Thyroid gland (tissue), 4 donors: ENCODE measurements at regions not wholly inside any gene's neighbourhood (a gene's known extent, or its start where the extent isn't known, plus 50 kb on each side); places are given as distances from the start of the nearest gene placed in this dataset.

Experiments
- DNase-seq, 2 donors: peaks; one replicate each; pipeline ENCODE4 v3.0.0-alpha.2; 2019
- H3K27ac ChIP-seq, 3 donors: fragments of 200-600 bp; sonication (generic); 1 replicate in 2 of 3; 2 replicates in 1 of 3; pipeline ENCODE4 v1.5.1; 2016 to 2019; ENCODE audit warnings: mild to moderate bottlenecking in 1 of 3, moderate library complexity in 1 of 3
- H3K27me3 ChIP-seq: fragments of 200-600 bp; sonication (generic); one replicate; pipeline ENCODE4 v1.5.1; 2019
- H3K36me3 ChIP-seq, 2 donors: fragments of 200-600 bp; sonication (generic); one replicate each; pipeline ENCODE4 v1.5.1; 2016 to 2019
- H3K4me1 ChIP-seq, 2 donors: fragments of 200-600 bp; sonication (generic); one replicate each; pipeline ENCODE4 v1.5.1; 2017 to 2019
- H3K4me3 ChIP-seq, 3 donors: fragments of 200-600 bp; sonication (generic); replicated peaks in 1 of 3; 1 replicate in 2 of 3; 2 replicates in 1 of 3; pipeline ENCODE4 v1.5.1; 2016; ENCODE audit warnings: mild to moderate bottlenecking in 1 of 3
- H3K9me3 ChIP-seq: fragments of 200-600 bp; sonication (generic); one replicate; pipeline ENCODE4 v1.5.1; 2017
- POLR2A ChIP-seq, 2 donors: fragments of 450-650 bp; IDR thresholded peaks; one replicate each; pipeline ENCODE4 v1.6.1; 2017; ENCODE audit warnings: antibody characterized with exemption in 2 of 2, mild to moderate bottlenecking in 2 of 2, moderate library complexity in 1 of 2
- WGBS, 2 donors: methylation state at CpG; one replicate each; pipeline ENCODE4 v1.1.5; 2017; 5-methylcytosine and 5-hydroxymethylcytosine counted together
- intact Hi-C: fragments of 100-400 bp; cut with DNase I; formaldehyde crosslinking; loops from one replicate; pipeline ENCODE4 v1.15.1; 2023
- TF ChIP-seq, protein P1 (sequence below), 6 experiments: fragments of 200-600 bp in 3 of 6; fragments of 450-650 bp in 3 of 6; sonication (generic) in 3 of 6; IDR thresholded peaks; one replicate each; pipeline ENCODE4 v1.5.1; 2016 to 2019; ENCODE audit warnings: antibody characterized with exemption in 6 of 6, mild to moderate bottlenecking in 2 of 6, inconsistent platforms in 1 of 6, moderate library complexity in 1 of 6

DNA sequence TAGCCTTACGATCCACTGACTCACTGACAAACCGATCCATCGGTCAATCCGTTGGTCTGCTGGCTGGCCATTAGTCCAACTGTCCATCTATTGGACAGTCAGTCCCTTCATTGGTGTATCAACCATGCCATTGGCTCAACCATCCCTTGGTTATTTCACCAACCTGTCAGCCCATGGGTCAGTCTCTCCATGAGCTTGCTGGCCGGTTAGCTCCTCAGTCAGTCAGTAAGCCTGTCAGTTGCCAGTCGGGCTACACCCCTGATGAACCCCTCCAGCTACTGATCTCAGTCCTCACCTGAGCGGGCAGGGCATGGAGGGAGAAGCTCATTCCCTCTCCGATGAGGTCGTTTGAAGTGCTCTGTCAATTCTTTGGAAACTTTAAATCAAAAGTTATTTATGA is 166.5 kb downstream of the FGF18 start:
- DNase-seq: no peak
- no peak overlapping the region for H3K4me3 ChIP-seq
- H3K27ac ChIP-seq: no peak overlapping the region
- no peak for TF ChIP-seq POLR2A (IDR thresholded peaks at IDR 0.05)
- TF ChIP-seq, protein P1, sequence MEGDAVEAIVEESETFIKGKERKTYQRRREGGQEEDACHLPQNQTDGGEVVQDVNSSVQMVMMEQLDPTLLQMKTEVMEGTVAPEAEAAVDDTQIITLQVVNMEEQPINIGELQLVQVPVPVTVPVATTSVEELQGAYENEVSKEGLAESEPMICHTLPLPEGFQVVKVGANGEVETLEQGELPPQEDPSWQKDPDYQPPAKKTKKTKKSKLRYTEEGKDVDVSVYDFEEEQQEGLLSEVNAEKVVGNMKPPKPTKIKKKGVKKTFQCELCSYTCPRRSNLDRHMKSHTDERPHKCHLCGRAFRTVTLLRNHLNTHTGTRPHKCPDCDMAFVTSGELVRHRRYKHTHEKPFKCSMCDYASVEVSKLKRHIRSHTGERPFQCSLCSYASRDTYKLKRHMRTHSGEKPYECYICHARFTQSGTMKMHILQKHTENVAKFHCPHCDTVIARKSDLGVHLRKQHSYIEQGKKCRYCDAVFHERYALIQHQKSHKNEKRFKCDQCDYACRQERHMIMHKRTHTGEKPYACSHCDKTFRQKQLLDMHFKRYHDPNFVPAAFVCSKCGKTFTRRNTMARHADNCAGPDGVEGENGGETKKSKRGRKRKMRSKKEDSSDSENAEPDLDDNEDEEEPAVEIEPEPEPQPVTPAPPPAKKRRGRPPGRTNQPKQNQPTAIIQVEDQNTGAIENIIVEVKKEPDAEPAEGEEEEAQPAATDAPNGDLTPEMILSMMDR (IDR thresholded peaks at IDR 0.05): no peak
- intact Hi-C loops: no loop called here
- 91 to 94% methylated on average over 9 of the region's 9 CpGs for WGBS, 2 donors
- no peaks in the 10 kb centered on the region for H3K4me1 ChIP-seq
- H3K9me3 ChIP-seq: no peaks in the 10 kb centered on the region
- H3K36me3 ChIP-seq: no peaks in the 10 kb centered on the region
- no peaks in the 10 kb centered on the region for H3K27me3 ChIP-seq

DNA sequence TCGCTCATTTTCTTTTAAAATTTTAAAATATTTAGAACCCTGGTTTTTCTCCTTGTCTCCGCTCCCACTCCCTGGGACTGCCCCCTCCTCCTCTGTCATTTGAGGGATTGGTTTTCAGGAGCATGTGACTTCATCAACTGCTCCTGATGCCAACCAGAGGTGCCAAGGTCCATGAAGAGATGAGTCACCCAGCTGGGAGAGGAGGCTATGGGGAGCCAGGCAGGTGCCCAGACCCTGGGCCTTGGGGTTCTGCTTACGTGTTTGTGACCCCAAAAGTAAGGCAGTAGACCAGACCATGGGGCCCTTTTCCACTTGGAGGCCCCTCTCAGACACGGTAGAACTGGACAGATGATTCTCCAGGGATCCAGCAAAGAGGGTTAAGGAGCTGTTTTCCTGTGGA is 167.0 kb downstream of the FGF18 start:
- Histone ChIP-seq H3K27ac (no peak overlapping the region), H3K4me3 (no peak overlapping the region), H3K9me3 (no peaks in the 10 kb centered on the region), H3K4me1 (no peaks in the 10 kb centered on the region), H3K27me3 (no peaks in the 10 kb centered on the region), H3K36me3 (no peaks in the 10 kb centered on the region)
- no peak for DNase-seq
- 69 to 75% methylated on average over 4 of the region's 4 CpGs for WGBS, 2 donors
- no peak for TF ChIP-seq POLR2A (IDR thresholded peaks at IDR 0.05)
- TF ChIP-seq, protein P1 (IDR thresholded peaks at IDR 0.05): no peak
- intact Hi-C loops: no loop called here

DNA sequence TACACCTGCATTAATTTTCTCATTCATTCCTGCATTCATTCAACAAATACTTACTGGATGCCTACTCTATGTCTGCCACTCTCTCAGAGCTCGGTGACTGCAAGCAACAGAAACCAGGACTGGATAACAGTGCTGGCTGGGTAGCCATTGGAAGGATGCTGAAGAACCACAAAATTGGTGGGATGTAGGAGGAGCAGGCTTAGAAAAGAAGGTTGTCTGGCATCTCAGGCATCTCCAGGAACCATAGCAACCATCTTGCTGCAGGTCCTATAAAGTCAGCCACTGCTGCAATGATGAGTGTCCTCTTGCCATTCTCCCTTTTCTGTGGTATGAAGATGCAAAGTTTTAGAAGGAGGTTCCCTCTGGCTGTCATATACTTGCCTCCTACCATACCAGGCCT is 168.6 kb downstream of the FGF18 start:
- Histone ChIP-seq H3K36me3 (no peaks in the 10 kb centered on the region), H3K9me3 (no peaks in the 10 kb centered on the region), H3K4me3 (no peak overlapping the region), H3K4me1 (no peaks in the 10 kb centered on the region), H3K27me3 (no peaks in the 10 kb centered on the region), H3K27ac (no peak overlapping the region)
- 96 to 100% methylated on average over 1 of the region's 1 CpG for WGBS, 2 donors
- TF ChIP-seq, protein P1 (IDR thresholded peaks at IDR 0.05): no peak
- no peak for TF ChIP-seq POLR2A (IDR thresholded peaks at IDR 0.05)
- DNase-seq: no peak
- intact Hi-C loops: no loop called here

- Histone ChIP-seq H3K4me3 (no peak overlapping the region), H3K36me3 (no peaks in the 10 kb centered on the region), H3K9me3 (no peaks in the 10 kb centered on the region), H3K27me3 (no peaks in the 10 kb centered on the region), H3K27ac (no peak overlapping the region), H3K4me1 (no peaks in the 10 kb centered on the region)
- no peak for DNase-seq
- intact Hi-C loops: no loop called here
- 96 to 97% methylated on average over 8 of the region's 8 CpGs for WGBS, 2 donors
- no peak for TF ChIP-seq POLR2A (IDR thresholded peaks at IDR 0.05)
- TF ChIP-seq, protein P1 (IDR thresholded peaks at IDR 0.05): no peak
These were observed 169.3 kb downstream of the FGF18 start for GRCh38 chr5:171588790-171589189.

DNA sequence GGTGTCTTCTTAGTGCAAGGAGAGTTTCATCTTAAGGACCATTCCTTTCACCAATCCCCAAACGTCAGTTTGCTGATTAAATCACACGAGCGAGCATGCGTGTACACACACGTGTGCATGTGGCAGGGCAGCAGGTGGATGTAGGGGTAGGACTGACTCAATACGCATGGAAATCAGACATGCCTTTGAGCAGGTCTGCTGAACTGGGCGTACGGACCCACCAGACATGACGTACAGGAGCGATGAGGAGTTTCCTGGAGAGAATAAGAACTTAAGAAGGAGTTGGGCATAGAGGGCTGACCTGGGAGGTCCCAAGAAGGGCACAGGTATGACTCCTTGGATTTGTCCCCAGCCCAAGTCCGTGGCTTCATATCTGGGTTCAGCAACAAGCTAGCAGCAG is 170.0 kb downstream of the FGF18 start:
- no peaks in the 10 kb centered on the region for H3K4me1 ChIP-seq
- TF ChIP-seq, protein P1 (IDR thresholded peaks at IDR 0.05): no peak
- no peaks in the 10 kb centered on the region for H3K36me3 ChIP-seq
- no peak overlapping the region for H3K4me3 ChIP-seq
- no peaks in the 10 kb centered on the region for H3K27me3 ChIP-seq
- H3K9me3 ChIP-seq: no peaks in the 10 kb centered on the region
- no peak for DNase-seq
- 90 to 91% methylated on average over 11 of the region's 11 CpGs for WGBS, 2 donors
- H3K27ac ChIP-seq: no peak overlapping the region
- intact Hi-C loops: no loop called here
